Mesothelial cell of epicardium (in vitro differentiated cells): ENCODE measurements at regions not wholly inside any gene's neighbourhood (a gene's known extent, or its start where the extent isn't known, plus 50 kb on each side); places are given as distances from the start of the nearest gene placed in this dataset.

Source experiments
- DNase-seq, 2 experiments: peaks; one replicate each; pipeline ENCODE4 v3.0.0; 2021; ENCODE audit warnings: low spot score in 2 of 2; ENCODE audit not compliant: unreplicated experiment in 2 of 2
- H3K27ac Mint-ChIP-seq: 2 replicates; pipeline ENCODE4 v1.8.0; 2021; ENCODE audit warnings: mixed read lengths
- H3K27me3 Mint-ChIP-seq: 2 replicates; pipeline ENCODE4 v1.8.0; 2021; ENCODE audit warnings: low read depth, mixed read lengths
- H3K36me3 Mint-ChIP-seq: 2 replicates; pipeline ENCODE4 v1.8.0; 2021; ENCODE audit warnings: mixed read lengths
- H3K4me1 Mint-ChIP-seq: 2 replicates; pipeline ENCODE4 v1.8.0; 2021; ENCODE audit warnings: mixed read lengths
- H3K4me3 Mint-ChIP-seq: 2 replicates; pipeline ENCODE4 v1.8.0; 2021; ENCODE audit warnings: mild to moderate bottlenecking, moderate library complexity, mixed read lengths
- H3K9me3 Mint-ChIP-seq: 2 replicates; pipeline ENCODE4 v1.8.0; 2021; ENCODE audit warnings: mixed read lengths
- CTCF ChIP-seq: fragments of 200-600 bp; sonication (generic); IDR thresholded peaks from one replicate; pipeline ENCODE4 v1.5.0; 2021; ENCODE audit warnings: antibody characterized with exemption; ENCODE audit not compliant: unreplicated experiment

GRCh38 chr13:59111751-59112171, 1052.0 kb downstream of the DIAPH3 start:
- no peak for DNase-seq
- Mint-ChIP-seq H3K36me3 (peaks cover 4% of the 10 kb centered on the region), H3K27me3 (no peaks in the 10 kb centered on the region), H3K9me3 (peaks cover 4% of the 10 kb centered on the region), H3K27ac (peak overlapping the region; percentile 66), H3K4me1 (peaks cover 11% of the 10 kb centered on the region), H3K4me3 (no peak overlapping the region)
- TF ChIP-seq CTCF, result no peak

GRCh38 chr13:59112221-59112718, 1051.5 kb downstream of the DIAPH3 start:
- no peak overlapping the region for H3K4me3 Mint-ChIP-seq
- no peaks in the 10 kb centered on the region for H3K9me3 Mint-ChIP-seq
- no peak overlapping the region for H3K27ac Mint-ChIP-seq
- no peaks in the 10 kb centered on the region for H3K27me3 Mint-ChIP-seq
- H3K4me1 Mint-ChIP-seq, result peaks cover 11% of the 10 kb centered on the region
- H3K36me3 Mint-ChIP-seq, result no peaks in the 10 kb centered on the region
- TF ChIP-seq CTCF, result no peak
- no peak for DNase-seq

DNA sequence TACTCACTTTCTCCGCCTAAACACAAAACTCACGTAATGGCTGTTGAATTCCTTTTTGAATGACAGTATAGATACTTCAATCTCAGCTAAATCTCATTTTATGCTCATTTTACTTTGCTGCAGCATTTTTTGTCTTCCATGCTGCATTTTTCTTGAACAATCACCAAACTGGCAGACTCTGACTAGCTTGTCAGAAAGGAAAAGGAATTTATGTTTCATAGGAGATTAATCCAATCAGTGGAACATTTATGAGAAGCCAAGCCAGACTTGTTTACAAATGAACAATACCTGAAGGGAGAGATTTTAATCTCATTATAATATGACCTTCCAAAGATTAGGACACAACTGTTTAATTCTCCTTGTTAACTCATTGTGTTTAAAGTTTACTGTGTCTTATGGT, 1044.3 kb downstream of the DIAPH3 start:
- no peak for TF ChIP-seq CTCF
- Mint-ChIP-seq H3K4me3 (no peak overlapping the region), H3K4me1 (peaks cover 17% of the 10 kb centered on the region), H3K36me3 (no peaks in the 10 kb centered on the region), H3K9me3 (peaks cover 5% of the 10 kb centered on the region), H3K27ac (no peak overlapping the region), H3K27me3 (no peaks in the 10 kb centered on the region)
- no peak for DNase-seq

- Mint-ChIP-seq H3K4me1 (peaks cover 17% of the 10 kb centered on the region), H3K36me3 (no peaks in the 10 kb centered on the region), H3K27me3 (no peaks in the 10 kb centered on the region), H3K9me3 (peaks cover 5% of the 10 kb centered on the region), H3K27ac (peak overlapping the region; percentile 43), H3K4me3 (no peak overlapping the region)
- no peak for TF ChIP-seq CTCF
- no peak for DNase-seq
Observed at GRCh38 chr13:59120297-59120843, 1043.4 kb downstream of the DIAPH3 start.

DNA sequence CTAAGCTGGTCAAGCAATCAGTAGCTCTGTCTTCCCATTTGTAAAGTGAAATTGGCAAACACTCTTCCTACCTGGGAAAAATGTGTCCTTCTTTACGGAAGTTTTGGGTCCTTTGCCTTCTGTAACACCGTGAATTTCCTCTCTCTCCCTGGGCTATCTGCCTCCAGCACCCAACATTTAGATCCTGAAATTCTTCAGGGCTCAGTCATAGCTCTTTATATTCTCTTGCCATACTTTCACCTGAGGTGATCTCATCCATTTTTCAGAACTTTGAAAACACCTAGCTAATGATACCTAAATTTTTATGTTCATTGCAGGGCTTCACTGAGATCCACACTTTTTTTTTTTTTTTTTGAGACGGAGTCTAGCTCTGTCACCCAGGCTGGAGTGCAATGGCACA, 1042.2 kb downstream of the DIAPH3 start:
- Mint-ChIP-seq H3K4me1 (peaks cover 17% of the 10 kb centered on the region), H3K27me3 (no peaks in the 10 kb centered on the region), H3K4me3 (no peak overlapping the region), H3K27ac (no peak overlapping the region), H3K36me3 (no peaks in the 10 kb centered on the region), H3K9me3 (peaks cover 7% of the 10 kb centered on the region)
- DNase-seq, result no peak
- no peak for TF ChIP-seq CTCF

GRCh38 chr13:59126474-59126873, 1037.3 kb downstream of the DIAPH3 start:
- Mint-ChIP-seq H3K9me3 (peaks cover 4% of the 10 kb centered on the region), H3K4me1 (peaks cover 1% of the 10 kb centered on the region), H3K36me3 (no peaks in the 10 kb centered on the region), H3K4me3 (no peak overlapping the region), H3K27ac (no peak overlapping the region), H3K27me3 (no peaks in the 10 kb centered on the region)
- no peak for TF ChIP-seq CTCF
- no peak for DNase-seq
